Epithelial cell of proximal tubule (primary cell): ENCODE measurements at regions not wholly inside any gene's neighbourhood (a gene's known extent, or its start where the extent isn't known, plus 50 kb on each side); places are given as distances from the start of the nearest gene placed in this dataset.
"Not testable (repeated sequence)": the region's sequence is repeated elsewhere in the genome, so short reads cannot be mapped to it uniquely, and the experiment has no call there.

ENCODE experiments used
- DNase-seq: peaks from one replicate; pipeline ENCODE4 v3.0.0-alpha.2; 2011; ENCODE audit warnings: low read depth
- H3K4me3 ChIP-seq: 2 replicates; pipeline ENCODE4 v1.5.1; 2011; ENCODE audit warnings: low read depth, mild to moderate bottlenecking, low read length
- CTCF ChIP-seq: conservative IDR thresholded peaks from 2 replicates; pipeline ENCODE4 v1.5.1; 2012; ENCODE audit warnings: low read depth, mild to moderate bottlenecking, low read length

- no peak for DNase-seq
- TF ChIP-seq CTCF: no peak
These were observed 69.6 kb upstream of the TMED7 start for GRCh38 chr5:115695310-115695880.

GRCh38 chr5:115691814-115692213, 66.0 kb upstream of the TMED7 start:
- not testable (repeated sequence) for H3K4me3 ChIP-seq, DNase-seq

More at GRCh38 chr5:115695310-115695880, 69.6 kb upstream of the TMED7 start:
- no peak overlapping the region for H3K4me3 ChIP-seq

- DNase-seq: no peak
- no peak overlapping the region for H3K4me3 ChIP-seq
- TF ChIP-seq CTCF: no peak
These were observed 60.9 kb upstream of the TMED7 start for GRCh38 chr5:115686738-115687074.

GRCh38 chr5:115686051-115686737, 60.4 kb upstream of the TMED7 start:
- DNase-seq: peak; percentile 31
- H3K4me3 ChIP-seq: no peak overlapping the region
- TF ChIP-seq CTCF: no peak

- no peak overlapping the region for H3K4me3 ChIP-seq
- no peak for DNase-seq
- no peak for TF ChIP-seq CTCF
These were observed 59.7 kb upstream of the TMED7 start for GRCh38 chr5:115685490-115685889.

DNA sequence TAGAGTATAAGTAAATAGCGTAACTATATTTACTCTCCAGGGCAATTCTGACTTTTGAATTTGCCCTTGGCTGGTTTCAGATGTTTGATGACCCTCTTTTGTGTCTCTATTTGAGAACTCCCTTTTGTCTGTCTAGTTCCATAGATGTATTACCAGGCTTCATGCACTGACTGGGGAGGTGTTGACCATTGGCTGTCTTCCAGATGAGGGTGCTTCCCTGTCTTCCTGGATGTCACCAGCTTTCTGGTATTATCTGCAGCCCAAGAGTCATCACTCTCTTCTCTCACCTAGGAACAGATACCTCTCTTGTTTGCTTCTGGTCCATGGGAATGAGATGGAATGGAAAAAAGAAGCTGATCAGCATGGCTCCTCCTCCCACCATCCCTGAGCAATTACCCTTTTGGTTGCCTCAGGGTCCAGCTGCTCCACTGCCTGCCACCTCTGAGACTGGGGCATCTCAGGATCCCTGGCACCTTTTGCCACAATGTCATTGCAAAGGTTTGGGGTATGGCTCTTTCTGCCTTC, 58.7 kb upstream of the TMED7 start:
- H3K4me3 ChIP-seq: no peak overlapping the region
- no peak for TF ChIP-seq CTCF
- no peak for DNase-seq

- TF ChIP-seq CTCF: no peak
- DNase-seq: no peak
- no peak overlapping the region for H3K4me3 ChIP-seq
These were observed 57.2 kb upstream of the TMED7 start for GRCh38 chr5:115683081-115683480.
